Panc1 (cell line): ENCODE measurements at regions not wholly inside any gene's neighbourhood (a gene's known extent, or its start where the extent isn't known, plus 50 kb on each side); places are given as distances from the start of the nearest gene placed in this dataset.

ENCODE experiments used
- ATAC-seq: fragments of 200-7000 bp; cut with Tn5 transposase; 2 replicates; pipeline ENCODE4 v1.9.1; 2020; ENCODE audit warnings: mild to moderate bottlenecking, moderate library complexity
- BruUV-seq: library from RNA; stranded (reverse); fragments of 400-500 nt; replicated peaks from 2 replicates; lab custom pipeline; 2021; lab: Mats Ljungman, UMichigan
- CTCF ChIA-PET: fragments of 300-600 bp; sonication (Branson Sonifier 250); formaldehyde crosslinking; loops from one replicate; lab custom pipeline; 2022; ENCODE audit warnings: antibody characterized with exemption; lab: Charles Lee
- POLR2A ChIA-PET: fragments of 300-600 bp; sonication (Branson Sonifier 250); formaldehyde crosslinking; loops from one replicate; lab custom pipeline; 2022; ENCODE audit warnings: antibody characterized with exemption; lab: Charles Lee
- DNase-seq: peaks from one replicate; pipeline ENCODE4 v3.0.0-alpha.2; 2010; ENCODE audit warnings: low read depth, low spot score
- H3K27ac ChIP-seq: 2 replicates; pipeline ENCODE4 v1.5.1; 2011; ENCODE audit warnings: mild to moderate bottlenecking, low read length, inconsistent platforms
- H3K27me3 ChIP-seq: fragments of 200-500 bp; sonication (Bioruptor generic); 2 replicates; pipeline ENCODE4 v1.6.0; 2014; ENCODE audit warnings: low read length, inconsistent platforms; ENCODE audit not compliant: control insufficient read depth, insufficient read depth
- H3K36me3 ChIP-seq: fragments of 200-500 bp; sonication (Bioruptor generic); 2 replicates; pipeline ENCODE4 v1.5.1; 2014; ENCODE audit warnings: inconsistent platforms, mild to moderate bottlenecking, low read length, moderate library complexity; ENCODE audit not compliant: control insufficient read depth, insufficient read depth
- H3K4me1 ChIP-seq: 2 replicates; pipeline ENCODE4 v1.5.1; 2011; ENCODE audit warnings: inconsistent platforms, mild to moderate bottlenecking, low read length, moderate library complexity; ENCODE audit not compliant: control insufficient read depth, insufficient read depth
- H3K4me3 ChIP-seq, 2 experiments: 2 replicates each; pipeline ENCODE4 v1.5.1; 2011 to 2012; ENCODE audit warnings: low read depth in 2 of 2, low read length in 2 of 2, mild to moderate bottlenecking in 2 of 2, inconsistent platforms in 1 of 2, moderate library complexity in 1 of 2
- H3K9me3 ChIP-seq: fragments of 200-500 bp; sonication (Bioruptor generic); 2 replicates; pipeline ENCODE4 v1.5.1; 2014; ENCODE audit warnings: low read depth, mild to moderate bottlenecking, inconsistent platforms, low read length, moderate library complexity; ENCODE audit not compliant: control insufficient read depth, insufficient read depth
- POLR2AphosphoS5 ChIP-seq: IDR thresholded peaks from 2 replicates; pipeline ENCODE4 v1.6.1; 2012; ENCODE audit warnings: mild to moderate bottlenecking, low read depth, low read length, moderate library complexity
- SIN3A ChIP-seq: IDR thresholded peaks from 2 replicates; pipeline ENCODE4 v1.6.1; 2012; ENCODE audit warnings: low read depth, mild to moderate bottlenecking, low read length, moderate library complexity, borderline replicate concordance; ENCODE audit not compliant: insufficient read depth
- TCF7L2 ChIP-seq: IDR thresholded peaks from 2 replicates; pipeline ENCODE4 v1.6.1; 2011; ENCODE audit warnings: mild to moderate bottlenecking, low read depth, low read length, inconsistent platforms
- in situ Hi-C: cut with HindIII; loops from 2 replicates; pipeline ENCODE4 v1.10.0; 2016; ENCODE audit warnings: low sequenced_read_pairs, low pct_unique_long_range_greater_than_20kb
- intact Hi-C: fragments of 100-400 bp; cut with micrococcal nuclease; formaldehyde crosslinking; loops from one replicate; pipeline ENCODE4 v1.10.0; 2022; ENCODE audit not compliant: unreplicated experiment
- TF ChIP-seq, protein P1 (sequence below), 2 experiments: IDR thresholded peaks; 2 replicates each; pipeline ENCODE4 v1.6.1; 2011 to 2012; ENCODE audit warnings: low read depth in 2 of 2, control low read depth in 1 of 2, low read length in 1 of 2, mild to moderate bottlenecking in 1 of 2, moderate library complexity in 1 of 2; ENCODE audit not compliant: insufficient read depth in 1 of 2
- TF ChIP-seq, protein P2 (sequence below): fragments of 450-650 bp; IDR thresholded peaks from 2 replicates; pipeline ENCODE4 v1.5.1; 2017; ENCODE audit warnings: mild to moderate bottlenecking

DNA sequence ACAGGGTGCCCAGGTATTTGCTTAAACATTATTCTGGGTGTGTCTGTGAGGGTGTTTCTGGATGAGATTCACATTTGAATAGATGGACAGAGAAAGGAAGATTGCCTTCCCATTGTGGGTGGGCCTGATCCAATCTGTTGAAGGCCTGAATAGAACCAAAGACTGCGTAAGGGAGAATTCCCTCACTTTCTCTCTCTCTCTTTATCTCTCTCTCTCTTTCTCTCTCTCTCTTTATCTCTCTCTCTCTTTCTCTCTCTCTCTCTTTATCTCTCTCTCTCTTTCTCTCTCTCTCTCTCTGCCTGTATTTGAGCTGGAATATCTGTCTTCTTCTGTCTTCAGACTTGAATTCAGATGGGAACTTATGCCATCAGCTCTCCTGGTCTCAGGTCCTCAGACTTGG, 148.4 kb downstream of the FAM124B start:
- H3K4me3 ChIP-seq: no peak overlapping the region
- in situ Hi-C loops (no loop called here), intact Hi-C loops (no loop called here)
- H3K4me1 ChIP-seq: no peaks in the 10 kb centered on the region
- no peaks in the 10 kb centered on the region; the same call in 1 of the 2 replicates for H3K27me3 ChIP-seq
- H3K27ac ChIP-seq: no peak overlapping the region
- TF ChIP-seq, protein P1, sequence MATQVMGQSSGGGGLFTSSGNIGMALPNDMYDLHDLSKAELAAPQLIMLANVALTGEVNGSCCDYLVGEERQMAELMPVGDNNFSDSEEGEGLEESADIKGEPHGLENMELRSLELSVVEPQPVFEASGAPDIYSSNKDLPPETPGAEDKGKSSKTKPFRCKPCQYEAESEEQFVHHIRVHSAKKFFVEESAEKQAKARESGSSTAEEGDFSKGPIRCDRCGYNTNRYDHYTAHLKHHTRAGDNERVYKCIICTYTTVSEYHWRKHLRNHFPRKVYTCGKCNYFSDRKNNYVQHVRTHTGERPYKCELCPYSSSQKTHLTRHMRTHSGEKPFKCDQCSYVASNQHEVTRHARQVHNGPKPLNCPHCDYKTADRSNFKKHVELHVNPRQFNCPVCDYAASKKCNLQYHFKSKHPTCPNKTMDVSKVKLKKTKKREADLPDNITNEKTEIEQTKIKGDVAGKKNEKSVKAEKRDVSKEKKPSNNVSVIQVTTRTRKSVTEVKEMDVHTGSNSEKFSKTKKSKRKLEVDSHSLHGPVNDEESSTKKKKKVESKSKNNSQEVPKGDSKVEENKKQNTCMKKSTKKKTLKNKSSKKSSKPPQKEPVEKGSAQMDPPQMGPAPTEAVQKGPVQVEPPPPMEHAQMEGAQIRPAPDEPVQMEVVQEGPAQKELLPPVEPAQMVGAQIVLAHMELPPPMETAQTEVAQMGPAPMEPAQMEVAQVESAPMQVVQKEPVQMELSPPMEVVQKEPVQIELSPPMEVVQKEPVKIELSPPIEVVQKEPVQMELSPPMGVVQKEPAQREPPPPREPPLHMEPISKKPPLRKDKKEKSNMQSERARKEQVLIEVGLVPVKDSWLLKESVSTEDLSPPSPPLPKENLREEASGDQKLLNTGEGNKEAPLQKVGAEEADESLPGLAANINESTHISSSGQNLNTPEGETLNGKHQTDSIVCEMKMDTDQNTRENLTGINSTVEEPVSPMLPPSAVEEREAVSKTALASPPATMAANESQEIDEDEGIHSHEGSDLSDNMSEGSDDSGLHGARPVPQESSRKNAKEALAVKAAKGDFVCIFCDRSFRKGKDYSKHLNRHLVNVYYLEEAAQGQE (IDR thresholded peaks at IDR 0.05; ENCODE audit: insufficient read depth in 1 of 2, low read depth in 2 of 2, low read length in 1 of 2): no peak
- TF ChIP-seq TCF7L2: no peak
- no TSS peak for BruUV-seq
- H3K9me3 ChIP-seq: no peaks in the 10 kb centered on the region
- no peak for ATAC-seq
- no peak for DNase-seq
- CTCF ChIA-PET: interaction anchor here (0.7 kb wide), 1 partner anchor 8 kb away, joined by 7 read pairs; no protein-coding TSS in a partner anchor
- POLR2A ChIA-PET: no interaction called here
- no peaks in the 10 kb centered on the region for H3K36me3 ChIP-seq

DNA sequence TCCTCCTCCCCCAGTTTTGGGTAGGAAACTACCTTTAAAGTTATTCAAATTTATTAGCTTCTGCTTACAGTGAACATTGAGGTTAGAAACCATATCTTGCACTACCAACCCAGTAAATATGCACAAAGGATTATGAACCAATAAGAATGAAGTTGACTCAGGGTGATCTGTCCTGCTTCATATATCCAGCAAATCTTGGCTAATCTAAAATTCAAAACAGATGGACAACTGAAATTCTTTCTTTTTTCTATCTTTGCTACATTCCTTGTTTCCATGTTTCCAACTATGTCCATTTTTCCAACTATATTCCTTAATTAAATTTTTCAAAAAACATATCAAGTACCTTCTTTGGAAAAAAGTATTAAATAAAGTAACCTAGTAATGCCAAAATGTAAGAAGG, 149.3 kb downstream of the FAM124B start:
- no peak for ATAC-seq
- ChIA-PET POLR2A (no interaction called here), CTCF (interaction anchor here (0.8 kb wide), 1 partner anchor 97 kb away, joined by 3 read pairs; no protein-coding TSS in a partner anchor)
- Histone ChIP-seq H3K4me1 (no peaks in the 10 kb centered on the region), H3K9me3 (no peaks in the 10 kb centered on the region), H3K36me3 (no peaks in the 10 kb centered on the region), H3K27ac (no peak overlapping the region), H3K27me3 (no peaks in the 10 kb centered on the region; the same call in 1 of the 2 replicates), H3K4me3 (no peak overlapping the region)
- no TSS peak for BruUV-seq
- no peak for TF ChIP-seq SIN3A
- TF ChIP-seq, protein P2, sequence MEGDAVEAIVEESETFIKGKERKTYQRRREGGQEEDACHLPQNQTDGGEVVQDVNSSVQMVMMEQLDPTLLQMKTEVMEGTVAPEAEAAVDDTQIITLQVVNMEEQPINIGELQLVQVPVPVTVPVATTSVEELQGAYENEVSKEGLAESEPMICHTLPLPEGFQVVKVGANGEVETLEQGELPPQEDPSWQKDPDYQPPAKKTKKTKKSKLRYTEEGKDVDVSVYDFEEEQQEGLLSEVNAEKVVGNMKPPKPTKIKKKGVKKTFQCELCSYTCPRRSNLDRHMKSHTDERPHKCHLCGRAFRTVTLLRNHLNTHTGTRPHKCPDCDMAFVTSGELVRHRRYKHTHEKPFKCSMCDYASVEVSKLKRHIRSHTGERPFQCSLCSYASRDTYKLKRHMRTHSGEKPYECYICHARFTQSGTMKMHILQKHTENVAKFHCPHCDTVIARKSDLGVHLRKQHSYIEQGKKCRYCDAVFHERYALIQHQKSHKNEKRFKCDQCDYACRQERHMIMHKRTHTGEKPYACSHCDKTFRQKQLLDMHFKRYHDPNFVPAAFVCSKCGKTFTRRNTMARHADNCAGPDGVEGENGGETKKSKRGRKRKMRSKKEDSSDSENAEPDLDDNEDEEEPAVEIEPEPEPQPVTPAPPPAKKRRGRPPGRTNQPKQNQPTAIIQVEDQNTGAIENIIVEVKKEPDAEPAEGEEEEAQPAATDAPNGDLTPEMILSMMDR: no peak
- TF ChIP-seq, protein P1 (IDR thresholded peaks at IDR 0.05; ENCODE audit: insufficient read depth in 1 of 2, low read depth in 2 of 2, low read length in 1 of 2): no peak
- TF ChIP-seq POLR2AphosphoS5: no peak
- no peak for TF ChIP-seq TCF7L2
- in situ Hi-C loops (no loop called here), intact Hi-C loops (no loop called here)
- DNase-seq: no peak
